HepG2 (cell line): ENCODE measurements at regions not wholly inside any gene's neighbourhood (a gene's known extent, or its start where the extent isn't known, plus 50 kb on each side); places are given as distances from the start of the nearest gene placed in this dataset.

Experiments
- AGO1 ChIP-seq: fragments of 200-400 bp; formaldehyde crosslinking; IDR thresholded peaks from 2 replicates; pipeline ENCODE4 v1.6.1; 2017; ENCODE audit warnings: mild to moderate bottlenecking, low read depth, low read length, moderate library complexity; ENCODE audit not compliant: poor library complexity, severe bottlenecking
- CCAR2 ChIP-seq: fragments of 200-400 bp; formaldehyde crosslinking; optimal IDR thresholded peaks from 2 replicates; pipeline ENCODE3; 2018; ENCODE audit warnings: low read depth, mild to moderate bottlenecking, low read length, moderate library complexity
- CREM ChIP-seq, 2 experiments: sonication (generic) in 1 of 2; formaldehyde crosslinking in 1 of 2; IDR thresholded peaks; 2 replicates each; pipeline versions ENCODE4 v1.4.0 to v1.6.1; 2016 to 2020; ENCODE audit warnings: antibody characterized with exemption in 1 of 2, mild to moderate bottlenecking in 1 of 2, missing genetic modification reagents in 1 of 2
- DZIP1 ChIP-seq: sonication (generic); formaldehyde crosslinking; IDR thresholded peaks from 2 replicates; pipeline ENCODE4 v1.5.0; 2020; ENCODE audit warnings: mild to moderate bottlenecking, missing genetic modification reagents
- EEA1 ChIP-seq: sonication (generic); formaldehyde crosslinking; IDR thresholded peaks from 2 replicates; pipeline ENCODE4 v1.5.1; 2020; ENCODE audit warnings: mild to moderate bottlenecking, missing genetic modification reagents, borderline replicate concordance
- EZH2 ChIP-seq: conservative IDR thresholded peaks from 2 replicates; pipeline ENCODE4 v1.6.1; 2012; ENCODE audit warnings: mild to moderate bottlenecking, low read depth, low read length, moderate library complexity
- HHEX ChIP-seq: IDR thresholded peaks from 2 replicates; pipeline ENCODE4 v1.6.1; 2016; ENCODE audit warnings: control low read depth
- HOXA5 ChIP-seq: sonication (generic); formaldehyde crosslinking; IDR thresholded peaks from 2 replicates; pipeline ENCODE4 v1.4.0; 2020; ENCODE audit warnings: missing genetic modification reagents
- KDM6A ChIP-seq: IDR thresholded peaks from 2 replicates; pipeline ENCODE4 v1.6.1; 2016; ENCODE audit warnings: low read depth
- NCOR1 ChIP-seq: fragments of 200-600 bp; sonication (generic); IDR thresholded peaks from 2 replicates; pipeline ENCODE4 v1.7.0; 2017; ENCODE audit warnings: antibody characterized with exemption, low read length, borderline replicate concordance
- RAD51 ChIP-seq: fragments of 450-650 bp; IDR thresholded peaks from 2 replicates; pipeline ENCODE4 v1.6.1; 2016; ENCODE audit warnings: borderline replicate concordance
- SUZ12 ChIP-seq: fragments of 150-350 bp; IDR thresholded peaks from 2 replicates; pipeline ENCODE4 v1.6.1; 2014; ENCODE audit warnings: low read depth, low read length
- TEF ChIP-seq: sonication (generic); formaldehyde crosslinking; IDR thresholded peaks from 2 replicates; pipeline ENCODE4 v1.5.0; 2020; ENCODE audit warnings: missing genetic modification reagents
- THYN1 ChIP-seq: sonication (generic); formaldehyde crosslinking; IDR thresholded peaks from 2 replicates; pipeline ENCODE4 v1.8.1; 2023; ENCODE audit warnings: low read depth, mild to moderate bottlenecking, moderate library complexity, missing genetic modification reagents, borderline replicate concordance
- TP53 ChIP-seq: sonication (generic); formaldehyde crosslinking; conservative IDR thresholded peaks from 2 replicates; pipeline ENCODE4 v1.4.0; 2020; ENCODE audit warnings: missing genetic modification reagents
- ZBTB3 ChIP-seq: sonication (generic); formaldehyde crosslinking; IDR thresholded peaks from 2 replicates; pipeline ENCODE4 v1.4.0; 2020; ENCODE audit warnings: low read depth, mild to moderate bottlenecking, moderate library complexity, missing genetic modification reagents, borderline replicate concordance
- ZBTB34 ChIP-seq: sonication (generic); formaldehyde crosslinking; IDR thresholded peaks from 2 replicates; pipeline ENCODE4 v1.8.0; 2022; ENCODE audit warnings: mild to moderate bottlenecking, missing genetic modification reagents
- ZNF274 ChIP-seq: sonication (generic); formaldehyde crosslinking; IDR thresholded peaks from 2 replicates; pipeline ENCODE4 v1.5.1; 2020; ENCODE audit warnings: mild to moderate bottlenecking, missing genetic modification reagents
- ZNF276 ChIP-seq: sonication (generic); formaldehyde crosslinking; IDR thresholded peaks from 2 replicates; pipeline ENCODE4 v1.4.0; 2020; ENCODE audit warnings: mild to moderate bottlenecking, low read depth, missing genetic modification reagents
- ZNF430 ChIP-seq: sonication (generic); formaldehyde crosslinking; IDR thresholded peaks from 2 replicates; pipeline ENCODE4 v1.9.0; 2021; ENCODE audit warnings: mild to moderate bottlenecking, missing genetic modification reagents
- ZNF549 ChIP-seq: sonication (generic); formaldehyde crosslinking; IDR thresholded peaks from 2 replicates; pipeline ENCODE4 v1.5.0; 2020; ENCODE audit warnings: missing genetic modification reagents
- ZNF629 ChIP-seq: sonication (generic); formaldehyde crosslinking; conservative IDR thresholded peaks from 2 replicates; pipeline ENCODE4 v1.5.0; 2020; ENCODE audit warnings: missing genetic modification reagents
- ZZZ3 ChIP-seq: sonication (generic); formaldehyde crosslinking; IDR thresholded peaks from 2 replicates; pipeline ENCODE4 v1.4.0; 2020; ENCODE audit warnings: missing genetic modification reagents, mild to moderate bottlenecking, borderline replicate concordance

GRCh38 chr7:32427769-32428291 is 62.4 kb downstream of the LSM5 start (continued):
- TF ChIP-seq HOXA5 (CRISPR knock-in tag) (peak; percentile 96), AGO1 (no peak), ZBTB34 (CRISPR knock-in tag) (no peak), ZNF430 (CRISPR knock-in tag) (peak; percentile 82; the same call in 1 of the 2 replicates), EEA1 (no peak), ZZZ3 (CRISPR knock-in tag) (no peak), ZNF629 (CRISPR knock-in tag) (peak; percentile 32; the same call in 1 of the 2 replicates), ZNF276 (CRISPR knock-in tag) (0 out of 2 replicates have a peak, but pooled peaks have one; percentile 69), TEF (CRISPR knock-in tag) (peak; percentile 84), THYN1 (CRISPR knock-in tag) (no peak), ZBTB3 (CRISPR knock-in tag) (no peak), HHEX (CRISPR knock-in tag) (no peak), RAD51 (no peak), ZNF274 (CRISPR knock-in tag) (peak; percentile 78; the same call in 1 of the 2 replicates), EZH2 (no peak), TP53 (no peak; the same call in 1 of the 2 replicates), KDM6A (no peak), ZNF549 (CRISPR knock-in tag) (no peak), NCOR1 (no peak), SUZ12 (no peak), CCAR2 (no peak), CREM (IDR thresholded peaks at IDR 0.05) (no peak), CREM (CRISPR knock-in tag; IDR thresholded peaks at IDR 0.05) (no peak), DZIP1 (CRISPR knock-in tag) (0 out of 2 replicates have a peak, but pooled peaks have one; percentile 22)
